Islet precursor cell (in vitro differentiated cells): ENCODE measurements at regions not wholly inside any gene's neighbourhood (a gene's known extent, or its start where the extent isn't known, plus 50 kb on each side); places are given as distances from the start of the nearest gene placed in this dataset.
"Not testable (repeated sequence)": the region's sequence is repeated elsewhere in the genome, so short reads cannot be mapped to it uniquely, and the experiment has no call there.

Source experiments
- DNase-seq: peaks from one replicate; pipeline ENCODE4 v3.0.0-alpha.2; 2018

DNA sequence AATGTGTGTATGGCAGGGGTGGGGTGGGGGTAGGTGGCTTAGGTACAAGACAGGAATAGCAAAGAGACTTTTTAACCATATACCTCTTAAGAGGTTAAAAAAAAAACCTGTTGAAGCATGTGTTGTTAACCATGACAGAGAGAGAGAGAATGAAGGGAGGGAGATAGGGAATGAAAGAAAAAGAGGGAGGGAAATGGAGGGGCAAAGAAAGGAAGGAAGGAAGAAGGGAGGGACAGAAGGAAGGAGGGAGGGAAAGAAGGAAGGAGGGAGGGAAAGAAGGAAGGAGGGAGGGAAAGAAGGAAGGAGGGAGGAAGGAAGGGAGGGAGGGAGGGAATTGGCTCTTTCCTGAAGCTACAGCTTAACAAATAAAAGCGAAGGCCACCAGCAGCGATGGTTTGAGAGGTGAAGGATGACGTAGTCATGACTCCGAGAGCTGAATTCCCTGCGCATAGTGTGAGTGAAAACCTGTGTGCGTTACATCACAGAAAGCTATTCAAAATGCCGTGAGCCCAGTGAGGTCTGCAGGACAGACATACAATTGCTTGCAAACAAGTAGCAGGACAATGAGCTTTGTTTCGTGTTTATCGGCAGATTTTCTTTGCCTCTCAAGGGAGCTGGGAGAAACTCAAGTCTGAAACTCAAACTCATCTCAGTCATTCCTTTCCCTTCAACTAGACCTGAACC, 88.6 kb upstream of the NEDD9 start:
- no peak for DNase-seq

- DNase-seq = no peak
Measured at GRCh38 chr6:11318835-11319813, 86.7 kb upstream of the NEDD9 start.

- DNase-seq = peak; percentile 85
Measured at GRCh38 chr6:11317885-11318771, 85.7 kb upstream of the NEDD9 start.

GRCh38 chr6:11315743-11316437, 83.4 kb upstream of the NEDD9 start:
- no peak for DNase-seq

DNA sequence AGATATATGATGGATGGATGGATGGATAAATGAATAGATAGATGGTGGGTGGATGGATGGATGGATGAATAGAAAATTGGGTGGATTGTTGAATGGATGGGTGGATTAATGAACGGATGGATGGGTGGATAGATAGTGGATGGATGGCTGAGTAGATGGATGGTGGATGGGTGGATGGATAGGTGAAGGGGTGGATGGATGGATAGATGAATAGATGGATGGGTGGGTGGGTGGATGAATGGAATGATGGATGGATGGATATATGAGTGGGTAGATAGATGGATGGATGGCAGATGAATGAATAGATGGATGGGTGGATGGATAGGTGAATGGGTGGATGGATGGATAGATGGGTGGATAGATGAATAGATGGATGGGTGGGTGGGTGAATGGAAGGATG, 80.7 kb upstream of the NEDD9 start:
- no peak for DNase-seq

GRCh38 chr6:11311970-11312369, 79.5 kb upstream of the NEDD9 start:
- DNase-seq = no peak

DNA sequence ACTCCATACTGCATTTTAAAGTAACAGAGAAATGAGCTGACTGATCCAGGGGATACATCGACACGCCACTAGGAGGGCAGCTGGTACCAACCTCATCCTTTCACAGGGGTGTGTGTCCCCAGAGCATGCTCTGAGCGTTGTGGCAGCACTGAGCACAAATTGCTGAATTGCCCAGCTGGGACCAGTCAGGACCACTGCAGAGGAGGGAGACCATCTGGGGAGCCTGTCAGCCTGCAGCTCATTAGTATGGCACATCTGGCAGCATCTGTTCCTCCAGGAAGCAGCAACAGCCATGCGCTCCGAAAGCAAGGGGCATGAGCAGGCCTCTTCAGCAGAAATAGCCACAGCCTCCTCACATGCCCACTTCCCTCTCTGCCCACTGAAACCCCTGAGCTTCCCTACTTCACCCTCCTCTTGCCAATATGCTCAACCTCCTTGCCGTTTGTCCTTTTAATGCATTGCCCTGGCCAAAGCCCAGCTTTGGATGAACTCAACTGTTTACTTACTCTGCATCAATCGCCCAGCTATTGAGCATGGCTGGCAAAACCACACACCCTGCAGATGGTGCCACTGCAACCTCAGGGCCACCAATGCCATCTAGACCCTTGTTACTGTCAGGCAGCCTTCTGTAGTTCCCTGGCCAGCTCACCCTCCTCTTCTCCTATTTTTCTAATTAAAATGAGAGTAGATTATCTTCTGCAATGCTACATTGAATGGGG, 77.6 kb upstream of the NEDD9 start:
- DNase-seq = no peak

DNA sequence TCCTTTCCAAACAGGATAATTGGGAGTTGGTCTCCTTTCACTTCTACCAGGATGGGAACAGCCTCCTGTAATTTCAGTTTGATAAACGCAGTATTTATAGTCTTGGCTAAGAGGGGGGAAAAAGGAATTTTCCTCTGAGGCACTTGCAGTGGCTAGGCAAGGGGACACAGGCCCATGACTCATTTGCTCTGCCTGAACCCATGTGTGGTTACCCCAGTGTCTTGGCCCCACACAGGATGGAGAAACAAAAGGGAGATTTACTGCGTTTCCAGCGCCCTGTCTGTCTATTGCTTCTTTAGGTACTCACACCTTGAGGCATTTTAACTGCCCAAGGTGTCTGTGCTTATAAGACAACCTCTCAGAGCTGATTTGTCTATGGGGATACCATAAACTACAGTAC, 74.8 kb upstream of the NEDD9 start:
- no peak for DNase-seq

DNA sequence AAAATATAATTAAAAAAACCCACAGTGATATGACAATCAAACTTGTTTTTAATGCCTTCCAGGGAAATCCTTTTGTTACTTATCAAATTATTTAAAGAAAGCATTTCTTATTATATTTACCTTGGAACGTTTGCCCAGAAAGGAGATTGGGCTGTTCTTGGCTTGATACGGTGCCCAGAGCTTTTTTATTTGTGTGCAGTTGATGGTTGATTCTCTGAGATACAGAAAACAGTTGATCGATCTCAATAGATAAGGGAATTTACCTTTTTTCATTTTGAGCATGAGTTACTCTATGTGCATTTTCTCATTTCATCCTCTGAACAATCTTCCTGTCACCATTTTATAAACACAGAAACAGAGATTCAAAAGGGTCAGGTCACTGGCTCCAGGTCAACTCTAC, 72.5 kb upstream of the NEDD9 start:
- no peak for DNase-seq

GRCh38 chr6:11299876-11300428, 67.5 kb upstream of the NEDD9 start:
- not testable (repeated sequence) for DNase-seq

DNA sequence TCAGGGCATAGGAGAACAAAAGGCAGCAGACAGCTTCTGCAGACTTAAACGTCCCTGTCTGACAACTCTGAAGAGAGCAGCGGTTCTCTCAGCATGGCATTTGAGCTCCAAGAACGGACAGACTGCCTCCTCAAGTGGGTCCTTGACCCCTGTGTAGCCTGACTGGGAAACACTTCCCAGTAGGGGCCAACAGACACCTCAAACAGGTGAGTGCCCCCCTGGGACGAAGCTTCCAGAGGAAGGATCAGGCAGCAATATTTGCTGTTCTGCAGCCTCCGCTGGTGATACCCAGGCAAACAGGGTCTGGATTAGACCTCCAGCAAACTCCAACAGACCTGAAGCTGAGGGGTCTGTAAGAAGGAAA, 66.9 kb upstream of the NEDD9 start:
- not testable (repeated sequence) for DNase-seq

DNA sequence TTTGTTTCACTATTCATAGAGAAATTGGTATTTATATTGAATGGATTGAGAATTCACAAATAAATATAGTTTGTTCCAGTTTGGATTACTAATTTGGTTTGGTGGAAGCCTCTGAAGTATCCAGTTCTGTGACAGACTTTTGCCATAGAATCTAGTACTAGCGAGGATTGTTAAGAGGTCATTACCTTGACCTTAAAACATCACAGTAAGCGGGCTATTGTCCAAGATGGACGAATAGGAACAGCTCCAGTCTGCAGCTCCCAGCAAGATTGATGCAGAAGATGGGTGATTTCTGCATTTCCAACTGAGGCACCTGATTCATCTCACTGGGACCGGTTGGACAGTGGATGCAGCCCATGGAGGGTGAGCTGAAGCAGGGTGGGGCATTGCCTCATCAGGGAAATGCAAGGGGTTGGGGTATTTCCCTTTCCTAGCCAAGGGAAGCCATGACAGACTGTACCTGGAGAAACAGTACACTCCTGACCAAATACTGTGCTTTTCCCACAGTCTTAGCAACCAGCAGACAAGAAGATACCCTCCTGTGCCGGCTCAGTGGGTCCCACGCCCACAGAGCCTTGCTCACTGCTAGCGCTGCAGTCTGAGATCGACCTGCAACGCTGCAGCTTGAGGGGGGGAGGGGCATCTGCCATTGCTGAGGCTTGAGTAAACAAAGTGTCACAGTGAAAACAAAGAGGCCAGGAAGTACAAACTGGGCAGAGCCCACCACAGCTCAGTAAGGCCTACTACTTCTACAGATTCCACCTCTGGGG, 66.4 kb upstream of the NEDD9 start:
- DNase-seq = no peak

DNA sequence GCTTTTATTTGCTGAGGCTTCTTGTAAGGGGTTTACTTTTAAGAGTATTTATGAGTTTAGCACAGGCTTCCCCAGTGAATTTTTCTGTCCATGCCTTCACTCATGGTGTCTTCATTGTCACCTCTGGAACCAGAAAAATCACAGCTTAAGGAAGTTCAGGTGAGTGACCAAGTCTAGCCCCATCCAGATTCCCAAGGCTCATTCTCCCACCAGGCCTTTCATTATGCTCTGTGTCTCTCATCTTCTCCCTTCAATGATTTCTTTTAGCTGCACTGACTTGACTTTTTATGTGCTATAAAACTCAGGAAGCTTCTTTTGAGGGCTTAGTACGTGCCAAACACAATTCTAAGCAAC, 64.9 kb upstream of the NEDD9 start:
- DNase-seq = no peak

- DNase-seq = no peak
Measured at GRCh38 chr6:11296449-11297375, 64.2 kb upstream of the NEDD9 start.

DNA sequence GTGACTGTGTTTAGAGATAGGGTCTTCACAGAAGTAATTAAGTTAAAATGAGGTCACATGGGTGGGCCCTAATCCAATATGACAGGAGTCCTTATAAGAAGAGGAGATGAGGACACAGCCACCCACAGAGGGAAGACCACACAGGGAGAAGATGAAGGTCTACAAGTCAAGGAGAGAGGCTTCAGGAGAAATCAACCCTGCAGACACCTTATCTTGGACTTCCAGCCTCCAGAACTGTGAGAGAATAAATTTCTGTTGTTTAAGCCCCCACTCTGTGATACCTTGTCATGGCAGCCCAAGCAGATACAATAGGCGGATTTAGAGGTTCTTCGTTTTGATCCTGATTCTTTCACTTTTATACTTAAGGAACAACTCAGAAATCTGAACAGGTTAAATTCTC, 63.5 kb upstream of the NEDD9 start:
- DNase-seq = no peak

- no peak for DNase-seq
Measured at GRCh38 chr6:11294228-11294627, 61.8 kb upstream of the NEDD9 start.

GRCh38 chr6:11292594-11293236, 60.2 kb upstream of the NEDD9 start:
- DNase-seq = no peak

GRCh38 chr6:11292091-11292490, 59.6 kb upstream of the NEDD9 start:
- DNase-seq = no peak

DNA sequence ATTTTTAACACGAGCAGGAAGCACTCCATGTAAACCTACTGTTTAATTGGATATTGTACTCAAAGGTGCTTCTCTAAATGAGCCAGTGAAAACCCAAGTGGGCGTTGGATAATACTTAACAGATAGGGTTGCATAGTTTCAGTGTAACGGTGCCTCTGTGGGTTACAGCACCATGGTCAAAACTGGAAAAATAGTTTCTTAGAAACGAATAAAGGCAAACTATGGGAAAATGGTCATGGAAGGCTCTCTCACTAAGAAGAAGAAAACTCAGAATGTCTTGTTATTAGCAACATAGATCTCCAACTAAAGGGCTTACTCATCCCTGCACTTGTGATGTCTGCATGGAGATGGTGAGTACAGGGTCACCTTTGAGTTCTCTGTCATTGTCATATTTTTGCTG, 59.1 kb upstream of the NEDD9 start:
- DNase-seq = no peak
